GM21825 (cell line): ENCODE measurements at regions not wholly inside any gene's neighbourhood (a gene's known extent, or its start where the extent isn't known, plus 50 kb on each side); places are given as distances from the start of the nearest gene placed in this dataset.
"Not testable (repeated sequence)": the region's sequence is repeated elsewhere in the genome, so short reads cannot be mapped to it uniquely, and the experiment has no call there.

Experiments
- ATAC-seq: cut with Tn5 transposase; IDR thresholded peaks from one replicate; pipeline ENCODE4 v1.9.1; 2021; ENCODE audit warnings: mild to moderate bottlenecking, moderate library complexity; ENCODE audit not compliant: unreplicated experiment

- no peak for ATAC-seq
Measured at GRCh38 chrX:150118476-150118875, 180.2 kb upstream of the EOLA2 start.

GRCh38 chrX:150119323-150119722, 181.0 kb upstream of the EOLA2 start:
- ATAC-seq = no peak

DNA sequence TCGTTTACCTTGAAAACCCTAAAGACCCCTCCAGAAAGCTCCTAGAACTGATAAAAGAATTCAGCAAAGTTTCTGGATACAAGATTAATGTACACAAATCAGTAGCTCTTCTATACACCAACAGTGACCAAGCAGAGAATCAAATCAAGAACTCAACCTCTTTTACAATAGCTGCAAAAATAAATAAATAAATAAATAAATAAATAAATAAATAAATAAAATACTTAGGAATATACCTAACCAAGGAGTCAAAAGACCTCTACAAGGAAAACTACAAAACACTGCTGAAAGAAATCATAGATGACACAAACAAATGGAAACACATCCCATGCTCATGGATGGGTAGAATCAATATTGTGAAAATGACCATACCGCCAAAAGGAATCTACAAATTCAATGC, 186.8 kb upstream of the EOLA2 start:
- not testable (repeated sequence) for ATAC-seq

- no peak for ATAC-seq
Measured at GRCh38 chrX:150127216-150127615, 188.9 kb upstream of the EOLA2 start.

DNA sequence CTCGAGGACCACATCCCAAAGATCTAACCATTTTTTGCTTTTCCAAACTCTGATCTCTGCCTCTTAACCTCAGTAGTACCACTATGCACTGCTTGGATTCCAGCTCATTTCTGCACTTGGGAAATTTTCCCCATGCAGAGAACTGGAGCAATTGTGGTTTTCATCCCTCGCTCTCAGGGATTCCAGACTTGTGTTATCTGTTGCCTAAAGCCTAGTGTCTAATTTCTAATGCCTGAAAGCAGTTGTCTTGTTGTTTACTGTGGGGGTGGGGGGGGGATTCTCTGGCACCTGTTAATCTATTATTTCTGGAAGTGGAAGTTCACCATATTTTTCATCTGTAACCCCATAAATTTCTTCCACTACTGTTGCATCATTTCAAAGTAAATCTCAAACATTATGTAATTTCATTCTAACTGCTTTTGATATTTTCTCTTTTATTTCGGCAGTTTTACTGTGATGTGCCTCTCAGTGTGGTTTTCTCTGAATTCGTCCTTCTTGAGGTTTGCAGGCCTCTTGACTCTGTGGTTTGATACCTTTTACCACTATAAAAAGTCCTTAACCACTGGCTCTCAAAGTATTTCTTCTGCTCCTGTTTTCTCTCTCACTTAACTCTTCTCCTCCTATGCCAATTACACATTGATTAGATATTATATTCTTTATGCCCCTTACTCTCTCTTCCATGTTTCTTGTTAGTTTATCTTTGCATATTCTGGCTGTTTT, 205.6 kb upstream of the EOLA2 start:
- no peak for ATAC-seq

DNA sequence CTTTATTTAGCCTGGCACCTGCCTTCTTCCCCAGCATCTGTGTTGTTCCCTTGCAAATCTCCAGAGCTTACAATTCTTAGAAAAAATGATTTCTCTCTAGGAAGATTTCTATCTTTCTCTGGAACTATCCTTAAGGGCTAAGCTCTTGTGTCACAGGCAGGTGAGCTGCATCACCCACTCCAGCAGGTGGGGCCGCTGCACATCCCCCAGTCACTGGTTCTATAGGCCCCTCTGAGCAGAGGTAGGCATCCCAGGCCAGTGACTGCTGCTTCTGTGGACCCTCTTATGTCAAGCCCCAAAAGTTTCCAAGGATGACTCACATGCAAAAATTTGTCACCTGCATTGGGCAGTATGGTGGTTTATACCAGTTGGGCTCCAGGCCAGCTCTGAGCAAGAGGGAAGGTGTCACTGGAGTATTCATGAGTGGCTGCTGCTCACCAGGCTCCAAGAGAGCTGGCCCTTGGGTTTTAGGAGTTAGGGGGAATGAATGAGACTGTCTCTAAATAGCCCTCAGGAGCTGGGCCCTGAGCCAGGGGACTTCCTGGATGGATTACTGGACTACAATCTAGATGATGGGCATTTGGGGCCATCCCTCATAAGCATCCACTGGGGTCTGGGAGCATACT, 208.1 kb upstream of the EOLA2 start:
- no peak for ATAC-seq

- no peak for ATAC-seq
Measured at GRCh38 chrX:150148749-150149672, 210.7 kb upstream of the EOLA2 start.

DNA sequence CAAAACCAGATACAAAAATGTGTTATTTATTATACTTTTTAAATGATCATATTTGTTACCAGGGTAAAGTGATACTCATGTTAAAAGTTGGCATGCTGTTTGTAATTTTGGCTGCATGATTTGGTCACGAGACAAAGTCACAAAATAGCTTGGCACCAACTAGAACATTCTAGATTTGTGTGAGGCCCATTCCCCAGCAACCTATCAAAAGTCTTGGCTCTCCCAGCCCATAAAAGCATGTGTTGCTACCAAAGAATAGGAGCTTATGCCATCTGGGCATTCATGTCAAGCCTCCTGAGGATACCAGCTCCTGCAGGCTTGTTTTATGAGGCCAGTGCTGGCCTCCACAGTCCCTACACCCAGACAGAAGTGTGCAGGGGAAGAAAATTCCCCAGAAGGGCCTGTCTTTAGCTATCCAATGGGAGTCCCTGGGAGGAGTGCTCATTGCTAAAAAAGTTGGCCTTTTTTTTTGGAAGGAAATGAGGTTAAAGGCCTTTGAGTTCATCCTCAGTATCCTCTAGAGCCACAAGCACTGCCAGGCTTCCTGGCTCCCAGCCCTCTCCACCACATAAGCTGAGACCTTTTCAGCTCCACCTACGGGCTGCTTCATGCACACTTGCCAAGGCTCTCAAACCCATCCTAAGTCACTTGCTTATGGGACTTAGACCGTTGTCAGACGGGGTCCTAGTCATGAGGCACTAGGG, 211.9 kb upstream of the EOLA2 start:
- no peak for ATAC-seq

- ATAC-seq = no peak
Measured at GRCh38 chrX:150150780-150151125, 212.4 kb upstream of the MAMLD1 start.

GRCh38 chrX:150152036-150152435, 211.1 kb upstream of the MAMLD1 start:
- ATAC-seq = no peak

- no peak for ATAC-seq
Measured at GRCh38 chrX:150152546-150152945, 210.6 kb upstream of the MAMLD1 start.

GRCh38 chrX:150155436-150156035, 207.6 kb upstream of the MAMLD1 start:
- no peak for ATAC-seq

DNA sequence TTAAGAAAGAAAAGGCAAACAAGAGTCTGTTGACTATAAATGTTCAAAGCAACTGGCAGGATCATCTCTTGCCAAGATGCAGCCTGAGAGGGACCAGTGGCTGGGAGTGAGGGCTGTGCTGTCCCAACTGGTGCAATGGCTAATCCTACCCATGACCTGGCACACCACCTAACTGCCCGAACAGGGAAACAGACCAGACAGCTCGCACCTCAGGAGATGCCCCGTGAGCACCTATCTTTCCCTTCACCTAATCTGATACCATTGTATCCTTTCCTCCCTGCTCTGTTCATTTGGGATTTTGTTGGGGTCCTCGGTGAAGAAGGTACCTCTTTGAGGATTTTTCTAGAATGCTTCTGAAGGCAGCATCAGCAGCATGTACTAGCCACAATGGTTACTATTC, 206.5 kb upstream of the MAMLD1 start:
- no peak for ATAC-seq

DNA sequence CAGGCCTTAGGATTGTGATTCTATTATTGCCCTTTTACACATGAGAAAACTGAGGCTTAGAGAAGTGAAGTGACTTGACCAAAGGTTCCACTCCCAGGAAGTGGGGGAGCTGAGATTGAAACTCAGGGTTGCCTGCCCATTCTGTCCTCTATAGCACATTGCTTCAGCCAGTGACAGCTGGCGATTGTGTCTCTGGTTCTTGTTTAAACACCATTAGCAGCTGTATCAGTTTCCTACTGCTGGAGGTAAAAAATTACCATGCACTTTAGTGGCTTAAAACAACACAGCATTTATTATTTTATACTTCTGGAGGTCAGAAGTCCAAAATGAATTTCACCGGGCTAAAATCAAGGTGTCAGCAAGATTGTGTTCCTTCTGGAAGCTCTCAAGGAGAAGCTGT, 205.8 kb upstream of the MAMLD1 start:
- no peak for ATAC-seq

- ATAC-seq = no peak
Measured at GRCh38 chrX:150158554-150159332, 204.4 kb upstream of the MAMLD1 start.

- no peak for ATAC-seq
Measured at GRCh38 chrX:150159537-150159936, 203.6 kb upstream of the MAMLD1 start.

GRCh38 chrX:150160656-150161055, 202.5 kb upstream of the MAMLD1 start:
- ATAC-seq = no peak

- ATAC-seq = no peak
Measured at GRCh38 chrX:150161193-150161592, 201.9 kb upstream of the MAMLD1 start.

GRCh38 chrX:150162141-150162540, 201.0 kb upstream of the MAMLD1 start:
- ATAC-seq = no peak
